ENCODE measurements at regions not wholly inside any gene's neighbourhood (a gene's known extent, or its start where the extent isn't known, plus 50 kb on each side); places are given as distances from the start of the nearest gene placed in this dataset.

- no peaks in the 10 kb centered on the region for H3K36me3 Mint-ChIP-seq (ENCODE audit: low read depth)
- H3K27me3 Mint-ChIP-seq: peaks cover 15% of the 10 kb centered on the region
- H3K4me3 Mint-ChIP-seq: no peak overlapping the region
- peaks cover 6% of the 10 kb centered on the region for H3K9me3 Mint-ChIP-seq
- no peak overlapping the region for H3K27ac Mint-ChIP-seq
- peak; percentile 74 for ATAC-seq (replicated peaks)
- no peaks in the 10 kb centered on the region for H3K4me1 Mint-ChIP-seq
These were observed 98.8 kb downstream of the ZNF621 start for GRCh38 chr3:40623567-40623966.

- ATAC-seq (replicated peaks): no peak
- H3K9me3 Mint-ChIP-seq: peaks cover 8% of the 10 kb centered on the region
- no peaks in the 10 kb centered on the region for H3K4me1 Mint-ChIP-seq
- H3K36me3 Mint-ChIP-seq (ENCODE audit: low read depth): no peaks in the 10 kb centered on the region
- peaks cover 15% of the 10 kb centered on the region for H3K27me3 Mint-ChIP-seq
- no peak overlapping the region for H3K4me3 Mint-ChIP-seq
- no peak overlapping the region for H3K27ac Mint-ChIP-seq
These were observed 99.5 kb downstream of the ZNF621 start for GRCh38 chr3:40624189-40624769.

- H3K27ac Mint-ChIP-seq: no peak overlapping the region
- peaks cover 25% of the 10 kb centered on the region for H3K27me3 Mint-ChIP-seq
- H3K4me3 Mint-ChIP-seq: no peak overlapping the region
- H3K9me3 Mint-ChIP-seq: peaks cover 8% of the 10 kb centered on the region
- no peaks in the 10 kb centered on the region for H3K4me1 Mint-ChIP-seq
- peak; percentile 58 for ATAC-seq (replicated peaks)
- H3K36me3 Mint-ChIP-seq (ENCODE audit: low read depth): no peaks in the 10 kb centered on the region
These were observed 102.3 kb downstream of the ZNF621 start for GRCh38 chr3:40627095-40627494.

GRCh38 chr3:40628984-40629383, 104.2 kb downstream of the ZNF621 start:
- H3K27ac Mint-ChIP-seq: no peak overlapping the region
- H3K9me3 Mint-ChIP-seq: peaks cover 5% of the 10 kb centered on the region
- no peaks in the 10 kb centered on the region for H3K4me1 Mint-ChIP-seq
- no peak overlapping the region for H3K4me3 Mint-ChIP-seq
- H3K36me3 Mint-ChIP-seq (ENCODE audit: low read depth): no peaks in the 10 kb centered on the region
- peaks cover 33% of the 10 kb centered on the region for H3K27me3 Mint-ChIP-seq
- ATAC-seq (replicated peaks): no peak

- no peak for ATAC-seq (replicated peaks)
- H3K27me3 Mint-ChIP-seq: peaks cover 25% of the 10 kb centered on the region
- peaks cover 5% of the 10 kb centered on the region for H3K9me3 Mint-ChIP-seq
- H3K4me3 Mint-ChIP-seq: no peak overlapping the region
- H3K4me1 Mint-ChIP-seq: no peaks in the 10 kb centered on the region
- no peak overlapping the region for H3K27ac Mint-ChIP-seq
- no peaks in the 10 kb centered on the region for H3K36me3 Mint-ChIP-seq (ENCODE audit: low read depth)
These were observed 106.7 kb downstream of the ZNF621 start for GRCh38 chr3:40631341-40631995.

GRCh38 chr3:40637906-40638305, 113.1 kb downstream of the ZNF621 start:
- Mint-ChIP-seq H3K4me3 (no peak overlapping the region), H3K9me3 (no peaks in the 10 kb centered on the region), H3K27ac (no peak overlapping the region), H3K4me1 (no peaks in the 10 kb centered on the region), H3K27me3 (peaks cover 5% of the 10 kb centered on the region), H3K36me3 (ENCODE audit: low read depth) (no peaks in the 10 kb centered on the region)
- ATAC-seq (replicated peaks): no peak

- no peaks in the 10 kb centered on the region for H3K9me3 Mint-ChIP-seq
- H3K36me3 Mint-ChIP-seq (ENCODE audit: low read depth): no peaks in the 10 kb centered on the region
- H3K27me3 Mint-ChIP-seq: no peaks in the 10 kb centered on the region
- no peak overlapping the region for H3K27ac Mint-ChIP-seq
- no peak overlapping the region for H3K4me3 Mint-ChIP-seq
- no peaks in the 10 kb centered on the region for H3K4me1 Mint-ChIP-seq
- ATAC-seq (replicated peaks): no peak
These were observed 114.2 kb downstream of the ZNF621 start for GRCh38 chr3:40639006-40639405.

GRCh38 chr3:40642812-40643211, 118.1 kb downstream of the ZNF621 start:
- no peak overlapping the region for H3K27ac Mint-ChIP-seq
- no peak for ATAC-seq (replicated peaks)
- no peaks in the 10 kb centered on the region for H3K9me3 Mint-ChIP-seq
- no peaks in the 10 kb centered on the region for H3K4me1 Mint-ChIP-seq
- H3K27me3 Mint-ChIP-seq: peaks cover 7% of the 10 kb centered on the region
- no peak overlapping the region for H3K4me3 Mint-ChIP-seq
- no peaks in the 10 kb centered on the region for H3K36me3 Mint-ChIP-seq (ENCODE audit: low read depth)

- no peaks in the 10 kb centered on the region for H3K9me3 Mint-ChIP-seq
- H3K36me3 Mint-ChIP-seq (ENCODE audit: low read depth): no peaks in the 10 kb centered on the region
- H3K4me1 Mint-ChIP-seq: no peaks in the 10 kb centered on the region
- H3K4me3 Mint-ChIP-seq: no peak overlapping the region
- ATAC-seq (replicated peaks): no peak
- peaks cover 7% of the 10 kb centered on the region for H3K27me3 Mint-ChIP-seq
- no peak overlapping the region for H3K27ac Mint-ChIP-seq
These were observed 121.1 kb downstream of the ZNF621 start for GRCh38 chr3:40645883-40646282.

GRCh38 chr3:40649346-40649745, 124.6 kb downstream of the ZNF621 start:
- Mint-ChIP-seq H3K9me3 (no peaks in the 10 kb centered on the region), H3K4me1 (no peaks in the 10 kb centered on the region), H3K36me3 (ENCODE audit: low read depth) (no peaks in the 10 kb centered on the region), H3K27me3 (peaks cover 8% of the 10 kb centered on the region), H3K4me3 (no peak overlapping the region), H3K27ac (no peak overlapping the region)
- no peak for ATAC-seq (replicated peaks)

GRCh38 chr3:40652072-40652471, 127.3 kb downstream of the ZNF621 start:
- Mint-ChIP-seq H3K27ac (no peak overlapping the region), H3K9me3 (no peaks in the 10 kb centered on the region), H3K4me1 (no peaks in the 10 kb centered on the region), H3K36me3 (ENCODE audit: low read depth) (no peaks in the 10 kb centered on the region), H3K4me3 (no peak overlapping the region), H3K27me3 (peaks cover 7% of the 10 kb centered on the region)
- no peak for ATAC-seq (replicated peaks)

GRCh38 chr3:40653001-40653400, 128.2 kb downstream of the ZNF621 start:
- Mint-ChIP-seq H3K4me1 (no peaks in the 10 kb centered on the region), H3K36me3 (ENCODE audit: low read depth) (no peaks in the 10 kb centered on the region), H3K4me3 (no peak overlapping the region), H3K27me3 (peaks cover 7% of the 10 kb centered on the region), H3K27ac (no peak overlapping the region), H3K9me3 (no peaks in the 10 kb centered on the region)
- no peak for ATAC-seq (replicated peaks)

GRCh38 chr3:40653878-40654277, 129.1 kb downstream of the ZNF621 start:
- Mint-ChIP-seq H3K27me3 (peaks cover 10% of the 10 kb centered on the region), H3K36me3 (ENCODE audit: low read depth) (no peaks in the 10 kb centered on the region), H3K27ac (no peak overlapping the region), H3K9me3 (no peaks in the 10 kb centered on the region), H3K4me3 (no peak overlapping the region), H3K4me1 (no peaks in the 10 kb centered on the region)
- ATAC-seq (replicated peaks): no peak

GRCh38 chr3:40655551-40655950, 130.8 kb downstream of the ZNF621 start:
- ATAC-seq (replicated peaks): no peak
- H3K9me3 Mint-ChIP-seq: no peaks in the 10 kb centered on the region
- no peak overlapping the region for H3K4me3 Mint-ChIP-seq
- H3K27ac Mint-ChIP-seq: no peak overlapping the region
- H3K27me3 Mint-ChIP-seq: peaks cover 10% of the 10 kb centered on the region
- no peaks in the 10 kb centered on the region for H3K4me1 Mint-ChIP-seq
- no peaks in the 10 kb centered on the region for H3K36me3 Mint-ChIP-seq (ENCODE audit: low read depth)

GRCh38 chr3:40657623-40658022, 132.9 kb downstream of the ZNF621 start:
- no peak overlapping the region for H3K27ac Mint-ChIP-seq
- peaks cover 15% of the 10 kb centered on the region for H3K27me3 Mint-ChIP-seq
- H3K9me3 Mint-ChIP-seq: no peaks in the 10 kb centered on the region
- H3K4me1 Mint-ChIP-seq: no peaks in the 10 kb centered on the region
- H3K36me3 Mint-ChIP-seq (ENCODE audit: low read depth): no peaks in the 10 kb centered on the region
- H3K4me3 Mint-ChIP-seq: no peak overlapping the region
- ATAC-seq (replicated peaks): no peak
